DND-41 (cell line): ENCODE measurements at regions not wholly inside any gene's neighbourhood (a gene's known extent, or its start where the extent isn't known, plus 50 kb on each side); places are given as distances from the start of the nearest gene placed in this dataset.

Source experiments
- ATAC-seq: fragments of 200-7000 bp; cut with Tn5 transposase; 3 replicates; pipeline ENCODE4 v1.9.1; 2021; ENCODE audit warnings: low read depth; ENCODE audit not compliant: insufficient read depth
- DNase-seq: peaks from one replicate; pipeline ENCODE4 v3.0.0-alpha.2; 2020
- H2AFZ ChIP-seq: 2 replicates; pipeline ENCODE4 v1.6.0; 2012; ENCODE audit warnings: low read depth, low read length
- H3K27ac ChIP-seq: 2 replicates; pipeline ENCODE4 v1.5.1; 2012; ENCODE audit warnings: low read length, inconsistent platforms
- H3K27me3 ChIP-seq: fragments of 200-600 bp; sonication (generic); 2 replicates; pipeline ENCODE4 v1.6.0; 2012; ENCODE audit warnings: low read length, mild to moderate bottlenecking, inconsistent platforms; ENCODE audit not compliant: insufficient read depth, poor library complexity
- H3K36me3 ChIP-seq: 2 replicates; pipeline ENCODE4 v1.5.1; 2012; ENCODE audit warnings: low read length, inconsistent platforms; ENCODE audit not compliant: insufficient read depth
- H3K4me1 ChIP-seq: 2 replicates; pipeline ENCODE4 v1.5.1; 2012; ENCODE audit warnings: mild to moderate bottlenecking, low read length; ENCODE audit not compliant: insufficient read depth
- H3K4me2 ChIP-seq: 2 replicates; pipeline ENCODE4 v1.6.0; 2012; ENCODE audit warnings: mild to moderate bottlenecking, moderate library complexity, low read length, inconsistent platforms; ENCODE audit not compliant: insufficient read depth
- H3K4me3 ChIP-seq, 2 experiments: fragments of 200-600 bp in 1 of 2; shearing (Covaris generic) in 1 of 2; 2 replicates each; pipeline ENCODE4 v1.5.1; 2012 to 2016; ENCODE audit warnings: inconsistent platforms in 2 of 2, low read length in 2 of 2, mild to moderate bottlenecking in 2 of 2, low read depth in 1 of 2, moderate library complexity in 1 of 2
- H3K79me2 ChIP-seq: 2 replicates; pipeline ENCODE4 v1.6.0; 2012; ENCODE audit warnings: low read length, inconsistent platforms; ENCODE audit not compliant: insufficient read depth
- H3K9ac ChIP-seq: 2 replicates; pipeline ENCODE4 v1.6.0; 2012; ENCODE audit warnings: low read depth, mild to moderate bottlenecking, inconsistent platforms, low read length, moderate library complexity
- H3K9me3 ChIP-seq: 2 replicates; pipeline ENCODE4 v1.5.1; 2012; ENCODE audit warnings: low read length, moderate library complexity, mild to moderate bottlenecking, inconsistent platforms; ENCODE audit not compliant: insufficient read depth, severe bottlenecking
- H4K20me1 ChIP-seq: 2 replicates; pipeline ENCODE4 v1.6.0; 2012; ENCODE audit warnings: low read length; ENCODE audit not compliant: insufficient read depth
- EZH2 ChIP-seq: IDR thresholded peaks from 3 replicates; pipeline ENCODE4 v1.6.1; 2012; ENCODE audit warnings: borderline replicate concordance, low read depth, mild to moderate bottlenecking, moderate library complexity, low read length, inconsistent platforms; ENCODE audit not compliant: severe bottlenecking
- TF ChIP-seq, protein P1 (sequence below): IDR thresholded peaks from 2 replicates; pipeline ENCODE4 v1.5.1; 2012; ENCODE audit warnings: borderline replicate concordance, low read length, moderate library complexity, mild to moderate bottlenecking; ENCODE audit not compliant: poor library complexity, severe bottlenecking; ENCODE audit errors: extremely low read depth

DNA sequence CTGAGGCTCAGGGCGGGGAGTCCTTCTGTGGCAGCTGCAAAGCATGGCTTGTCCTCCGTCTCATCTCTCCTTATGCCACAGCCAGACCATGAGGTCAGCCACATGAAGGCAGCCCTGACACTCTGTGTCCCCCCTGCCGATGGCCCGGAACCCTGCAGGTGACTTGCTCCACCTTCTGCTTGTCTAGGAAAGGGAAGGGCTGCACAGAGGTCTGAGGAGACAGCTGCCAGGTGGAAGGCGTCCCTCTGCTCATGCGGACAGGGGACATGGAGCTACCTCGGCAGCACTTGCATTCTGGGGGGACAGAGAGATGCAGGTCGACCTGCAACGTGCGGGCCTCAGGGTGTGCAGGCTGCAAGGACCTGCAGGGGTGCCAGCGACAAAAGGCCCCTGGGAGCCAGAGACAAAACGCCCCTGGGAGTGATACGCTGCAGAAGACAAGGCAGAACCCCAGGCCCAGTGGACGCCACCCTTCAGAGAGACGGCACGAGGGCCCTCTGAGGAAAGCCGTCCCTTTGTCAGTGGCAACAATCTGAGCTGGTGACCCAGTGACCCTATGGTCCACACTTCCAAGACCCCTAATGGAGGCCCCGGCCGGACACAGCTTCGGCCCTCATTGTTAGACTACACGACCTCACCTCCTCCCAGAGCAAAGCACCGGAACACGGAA is 205.2 kb upstream of the PPP2R2D start:
- Histone ChIP-seq H4K20me1 (no peaks in the 10 kb centered on the region; the same call in 1 of the 2 replicates), H2AFZ (no peak overlapping the region), H3K4me2 (no peak overlapping the region), H3K27ac (no peak overlapping the region), H3K9ac (no peak overlapping the region), H3K27me3 (no peaks in the 10 kb centered on the region), H3K79me2 (no peaks in the 10 kb centered on the region), H3K9me3 (no peaks in the 10 kb centered on the region), H3K4me3 (no peak overlapping the region), H3K36me3 (no peaks in the 10 kb centered on the region), H3K4me1 (no peaks in the 10 kb centered on the region)
- TF ChIP-seq, protein P1, sequence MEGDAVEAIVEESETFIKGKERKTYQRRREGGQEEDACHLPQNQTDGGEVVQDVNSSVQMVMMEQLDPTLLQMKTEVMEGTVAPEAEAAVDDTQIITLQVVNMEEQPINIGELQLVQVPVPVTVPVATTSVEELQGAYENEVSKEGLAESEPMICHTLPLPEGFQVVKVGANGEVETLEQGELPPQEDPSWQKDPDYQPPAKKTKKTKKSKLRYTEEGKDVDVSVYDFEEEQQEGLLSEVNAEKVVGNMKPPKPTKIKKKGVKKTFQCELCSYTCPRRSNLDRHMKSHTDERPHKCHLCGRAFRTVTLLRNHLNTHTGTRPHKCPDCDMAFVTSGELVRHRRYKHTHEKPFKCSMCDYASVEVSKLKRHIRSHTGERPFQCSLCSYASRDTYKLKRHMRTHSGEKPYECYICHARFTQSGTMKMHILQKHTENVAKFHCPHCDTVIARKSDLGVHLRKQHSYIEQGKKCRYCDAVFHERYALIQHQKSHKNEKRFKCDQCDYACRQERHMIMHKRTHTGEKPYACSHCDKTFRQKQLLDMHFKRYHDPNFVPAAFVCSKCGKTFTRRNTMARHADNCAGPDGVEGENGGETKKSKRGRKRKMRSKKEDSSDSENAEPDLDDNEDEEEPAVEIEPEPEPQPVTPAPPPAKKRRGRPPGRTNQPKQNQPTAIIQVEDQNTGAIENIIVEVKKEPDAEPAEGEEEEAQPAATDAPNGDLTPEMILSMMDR = no peak
- TF ChIP-seq EZH2 = no peak
- DNase-seq (no peak), ATAC-seq (no peak)

DNA sequence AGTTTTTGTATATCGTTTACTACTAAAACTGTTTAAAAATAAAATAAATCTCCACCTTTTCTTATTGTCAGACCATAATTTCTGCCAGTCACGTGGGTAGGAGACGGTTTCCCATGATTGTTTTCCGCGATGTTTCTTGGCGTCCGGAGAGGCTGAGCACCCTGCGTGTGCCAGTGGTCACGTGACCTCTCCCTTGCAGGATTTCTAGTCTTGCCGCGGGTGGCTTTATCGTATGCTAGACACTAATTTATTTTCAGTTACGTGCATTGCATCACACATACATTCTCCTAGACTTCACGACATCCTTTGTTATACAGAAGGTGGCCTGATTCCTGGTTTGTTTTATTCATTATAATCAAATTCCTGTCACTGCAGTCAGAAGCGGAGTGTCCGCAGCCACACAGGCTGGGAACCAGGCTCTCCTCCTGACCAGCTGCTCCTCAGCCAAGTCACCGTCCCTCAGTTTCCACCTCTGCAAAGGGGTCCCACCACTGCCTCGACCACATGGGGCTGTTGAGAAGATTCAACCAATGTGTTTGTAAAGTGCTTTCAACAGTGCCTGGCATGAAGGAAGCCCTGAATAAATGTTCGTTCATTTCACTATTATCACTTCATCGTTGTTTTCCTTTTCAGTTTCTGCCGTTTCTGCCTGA is 203.2 kb upstream of the PPP2R2D start:
- H3K4me2 ChIP-seq = no peak overlapping the region
- no peak overlapping the region for H2AFZ ChIP-seq

DNA sequence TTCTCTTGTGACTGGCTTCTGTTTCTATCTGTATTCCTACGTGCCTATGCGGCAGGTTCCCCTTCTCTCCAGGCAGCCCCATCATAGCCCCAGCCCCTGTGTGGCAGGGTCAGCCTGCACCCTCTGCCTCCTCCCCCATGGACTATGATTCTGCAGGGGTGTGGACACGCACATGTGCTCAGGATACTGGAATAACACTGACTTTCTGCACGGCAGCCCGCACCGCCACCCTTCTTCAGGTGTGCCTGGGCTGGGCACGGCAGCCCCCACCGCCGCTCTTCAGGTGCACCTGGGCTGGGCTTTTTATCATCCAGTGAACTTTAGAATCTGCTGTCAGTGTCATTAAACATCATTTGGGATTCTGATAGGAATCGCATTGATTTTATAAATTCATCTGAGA is 202.6 kb upstream of the PPP2R2D start:
- Histone ChIP-seq H3K27me3 (no peaks in the 10 kb centered on the region), H3K79me2 (no peaks in the 10 kb centered on the region), H3K4me1 (no peaks in the 10 kb centered on the region), H4K20me1 (no peaks in the 10 kb centered on the region; the same call in 1 of the 2 replicates), H2AFZ (no peak overlapping the region), H3K4me2 (no peak overlapping the region), H3K36me3 (no peaks in the 10 kb centered on the region), H3K27ac (no peak overlapping the region), H3K9ac (no peak overlapping the region), H3K4me3 (no peak overlapping the region), H3K9me3 (no peaks in the 10 kb centered on the region)
- no peak for TF ChIP-seq EZH2
- DNase-seq = no peak
- ATAC-seq = no peak

More for the DNA sequence above, 203.2 kb upstream of the PPP2R2D start:
- no peak for TF ChIP-seq EZH2
- TF ChIP-seq, protein P1 = no peak
- Histone ChIP-seq H4K20me1 (no peaks in the 10 kb centered on the region; the same call in 1 of the 2 replicates), H3K36me3 (no peaks in the 10 kb centered on the region), H3K4me1 (no peaks in the 10 kb centered on the region), H3K27ac (no peak overlapping the region), H3K79me2 (no peaks in the 10 kb centered on the region), H3K9me3 (no peaks in the 10 kb centered on the region), H3K27me3 (no peaks in the 10 kb centered on the region), H3K4me3 (no peak overlapping the region), H3K9ac (no peak overlapping the region)
- ATAC-seq (no peak), DNase-seq (no peak)

DNA sequence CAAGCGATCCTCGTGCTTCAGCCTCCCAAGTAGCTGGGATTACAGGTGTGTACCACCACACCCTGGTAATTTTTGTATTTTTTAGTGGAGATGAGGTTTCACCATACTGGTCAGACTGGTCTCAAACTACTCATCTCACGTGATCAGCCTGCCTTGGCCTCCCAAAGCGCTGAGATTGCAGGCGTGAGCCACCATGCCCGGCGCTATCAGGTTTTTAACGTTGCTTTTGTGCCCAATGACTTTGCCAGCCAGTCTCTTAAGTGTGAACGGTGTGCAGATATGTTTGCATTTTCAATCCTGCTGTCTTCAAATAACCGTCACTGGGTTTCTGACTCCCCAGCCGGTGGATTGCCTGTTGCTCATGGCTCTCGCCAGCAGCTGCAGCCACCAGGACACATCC is 201.8 kb upstream of the PPP2R2D start:
- H3K79me2 ChIP-seq = no peaks in the 10 kb centered on the region
- H3K4me3 ChIP-seq = no peak overlapping the region
- TF ChIP-seq, protein P1 = no peak
- TF ChIP-seq EZH2 = no peak
- H4K20me1 ChIP-seq = no peaks in the 10 kb centered on the region; the same call in 1 of the 2 replicates
- no peaks in the 10 kb centered on the region for H3K36me3 ChIP-seq
- H3K9ac ChIP-seq = no peak overlapping the region
- ATAC-seq (no peak), DNase-seq (no peak)
- no peaks in the 10 kb centered on the region for H3K4me1 ChIP-seq
- no peak overlapping the region for H3K27ac ChIP-seq
- H3K9me3 ChIP-seq = no peaks in the 10 kb centered on the region
- no peaks in the 10 kb centered on the region for H3K27me3 ChIP-seq
- H2AFZ ChIP-seq = no peak overlapping the region
- no peak overlapping the region for H3K4me2 ChIP-seq
